OCI-LY3 (cell line): ENCODE measurements at regions not wholly inside any gene's neighbourhood (a gene's known extent, or its start where the extent isn't known, plus 50 kb on each side); places are given as distances from the start of the nearest gene placed in this dataset.
A peak's percentile ranks its signal among the peaks of the same experiment; 100 is the strongest.

ENCODE experiments used
- H2AFZ ChIP-seq: fragments of 200-600, 300-600 bp; shearing (Covaris generic); 2 replicates; pipeline ENCODE4 v1.6.0; 2014; ENCODE audit warnings: antibody characterized with exemption, low read depth, low read length
- H3K27ac ChIP-seq: fragments of 200-600, 300-600 bp; sonication (generic); 2 replicates; pipeline ENCODE4 v1.5.1; 2014; ENCODE audit warnings: mild to moderate bottlenecking, low read length, moderate library complexity, mixed read lengths
- H3K27me3 ChIP-seq: fragments of 200-600, 300-600 bp; sonication (generic); 2 replicates; pipeline ENCODE4 v1.6.1; 2014; ENCODE audit warnings: low read depth, low read length, mixed read lengths
- H3K36me3 ChIP-seq: fragments of 200-600, 300-600 bp; sonication (generic); replicated peaks from 2 replicates; pipeline ENCODE3; 2014; ENCODE audit warnings: low read depth, low read length, mixed read lengths
- H3K4me1 ChIP-seq: fragments of 300-600, 200-600 bp; sonication (generic); 2 replicates; pipeline ENCODE4 v1.6.1; 2014; ENCODE audit warnings: low read length, mixed read lengths
- H3K4me2 ChIP-seq: fragments of 200-600, 300-600 bp; sonication (generic); 2 replicates; pipeline ENCODE4 v1.6.1; 2014; ENCODE audit warnings: low read length, mixed read lengths
- H3K4me3 ChIP-seq: fragments of 300-600, 200-600 bp; sonication (generic); 2 replicates; pipeline ENCODE4 v1.5.1; 2014; ENCODE audit warnings: antibody characterized with exemption, mild to moderate bottlenecking, low read length, moderate library complexity
- H3K79me2 ChIP-seq: fragments of 300-600, 200-600 bp; shearing (Covaris generic); 2 replicates; pipeline ENCODE4 v1.6.1; 2014; ENCODE audit warnings: mild to moderate bottlenecking, low read length, mixed read lengths
- H3K9ac ChIP-seq: fragments of 300-600, 200-600 bp; shearing (Covaris generic); 2 replicates; pipeline ENCODE4 v1.6.0; 2014; ENCODE audit warnings: mild to moderate bottlenecking, low read length, moderate library complexity
- H3K9me3 ChIP-seq: fragments of 200-600, 300-600 bp; shearing (Covaris generic); 2 replicates; pipeline ENCODE4 v1.6.1; 2014; ENCODE audit warnings: low read length, mixed read lengths; ENCODE audit not compliant: insufficient read depth
- H4K20me1 ChIP-seq: fragments of 200-600, 300-600 bp; sonication (generic); 2 replicates; pipeline ENCODE4 v1.6.1; 2016; ENCODE audit warnings: low read length, mixed read lengths; ENCODE audit not compliant: insufficient read depth
- EZH2phosphoT487 ChIP-seq: fragments of 200-600 bp; shearing (Covaris generic); IDR thresholded peaks from 2 replicates; pipeline ENCODE4 v1.6.1; 2018; ENCODE audit warnings: antibody characterized with exemption, mixed run types, low read depth
- TF ChIP-seq, protein P1 (sequence below): fragments of 200-600, 300-600 bp; sonication (generic); IDR thresholded peaks from 2 replicates; pipeline ENCODE4 v1.5.1; 2014; ENCODE audit warnings: antibody characterized with exemption, low read length, low read depth

- peaks cover 12% of the 10 kb centered on the region; the same call in 1 of the 2 replicates for H3K27me3 ChIP-seq
- no peak overlapping the region for H2AFZ ChIP-seq
- no peak overlapping the region for H3K9ac ChIP-seq
- H3K36me3 ChIP-seq: no peaks in the 10 kb centered on the region
- no peak overlapping the region for H3K4me3 ChIP-seq
- H3K27ac ChIP-seq: no peak overlapping the region
- H4K20me1 ChIP-seq: no peaks in the 10 kb centered on the region
- no peak overlapping the region for H3K4me2 ChIP-seq
- H3K4me1 ChIP-seq: peaks cover 29% of the 10 kb centered on the region
- TF ChIP-seq, protein P1, sequence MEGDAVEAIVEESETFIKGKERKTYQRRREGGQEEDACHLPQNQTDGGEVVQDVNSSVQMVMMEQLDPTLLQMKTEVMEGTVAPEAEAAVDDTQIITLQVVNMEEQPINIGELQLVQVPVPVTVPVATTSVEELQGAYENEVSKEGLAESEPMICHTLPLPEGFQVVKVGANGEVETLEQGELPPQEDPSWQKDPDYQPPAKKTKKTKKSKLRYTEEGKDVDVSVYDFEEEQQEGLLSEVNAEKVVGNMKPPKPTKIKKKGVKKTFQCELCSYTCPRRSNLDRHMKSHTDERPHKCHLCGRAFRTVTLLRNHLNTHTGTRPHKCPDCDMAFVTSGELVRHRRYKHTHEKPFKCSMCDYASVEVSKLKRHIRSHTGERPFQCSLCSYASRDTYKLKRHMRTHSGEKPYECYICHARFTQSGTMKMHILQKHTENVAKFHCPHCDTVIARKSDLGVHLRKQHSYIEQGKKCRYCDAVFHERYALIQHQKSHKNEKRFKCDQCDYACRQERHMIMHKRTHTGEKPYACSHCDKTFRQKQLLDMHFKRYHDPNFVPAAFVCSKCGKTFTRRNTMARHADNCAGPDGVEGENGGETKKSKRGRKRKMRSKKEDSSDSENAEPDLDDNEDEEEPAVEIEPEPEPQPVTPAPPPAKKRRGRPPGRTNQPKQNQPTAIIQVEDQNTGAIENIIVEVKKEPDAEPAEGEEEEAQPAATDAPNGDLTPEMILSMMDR: no peak
- TF ChIP-seq EZH2phosphoT487: no peak
- H3K9me3 ChIP-seq: no peaks in the 10 kb centered on the region
- no peaks in the 10 kb centered on the region for H3K79me2 ChIP-seq
Measured at GRCh38 chr3:72490688-72491435, 357.4 kb downstream of the SHQ1 start.

- H3K9ac ChIP-seq: no peak overlapping the region
- no peak overlapping the region for H3K4me3 ChIP-seq
- H2AFZ ChIP-seq: no peak overlapping the region
- no peak for TF ChIP-seq EZH2phosphoT487
- TF ChIP-seq, protein P1: no peak
- no peak overlapping the region for H3K4me2 ChIP-seq
- peaks cover 22% of the 10 kb centered on the region for H3K4me1 ChIP-seq
- no peaks in the 10 kb centered on the region for H3K36me3 ChIP-seq
- no peaks in the 10 kb centered on the region for H3K79me2 ChIP-seq
- H3K27ac ChIP-seq: no peak overlapping the region
- H3K27me3 ChIP-seq: peaks cover 12% of the 10 kb centered on the region; the same call in 1 of the 2 replicates
- no peaks in the 10 kb centered on the region for H3K9me3 ChIP-seq
- no peaks in the 10 kb centered on the region for H4K20me1 ChIP-seq
Measured at GRCh38 chr3:72489901-72490300, 358.3 kb downstream of the SHQ1 start.

GRCh38 chr3:72488738-72489035, 359.6 kb downstream of the SHQ1 start:
- TF ChIP-seq, protein P1: no peak
- no peak for TF ChIP-seq EZH2phosphoT487
- Histone ChIP-seq H3K9me3 (no peaks in the 10 kb centered on the region), H3K4me3 (no peak overlapping the region), H3K4me1 (peaks cover 22% of the 10 kb centered on the region), H3K36me3 (no peaks in the 10 kb centered on the region), H4K20me1 (no peaks in the 10 kb centered on the region), H3K27ac (no peak overlapping the region), H2AFZ (no peak overlapping the region), H3K4me2 (peak overlapping the region; percentile 36; the same call in 1 of the 2 replicates), H3K9ac (no peak overlapping the region), H3K27me3 (peaks cover 6% of the 10 kb centered on the region; the same call in 1 of the 2 replicates), H3K79me2 (no peaks in the 10 kb centered on the region)

DNA sequence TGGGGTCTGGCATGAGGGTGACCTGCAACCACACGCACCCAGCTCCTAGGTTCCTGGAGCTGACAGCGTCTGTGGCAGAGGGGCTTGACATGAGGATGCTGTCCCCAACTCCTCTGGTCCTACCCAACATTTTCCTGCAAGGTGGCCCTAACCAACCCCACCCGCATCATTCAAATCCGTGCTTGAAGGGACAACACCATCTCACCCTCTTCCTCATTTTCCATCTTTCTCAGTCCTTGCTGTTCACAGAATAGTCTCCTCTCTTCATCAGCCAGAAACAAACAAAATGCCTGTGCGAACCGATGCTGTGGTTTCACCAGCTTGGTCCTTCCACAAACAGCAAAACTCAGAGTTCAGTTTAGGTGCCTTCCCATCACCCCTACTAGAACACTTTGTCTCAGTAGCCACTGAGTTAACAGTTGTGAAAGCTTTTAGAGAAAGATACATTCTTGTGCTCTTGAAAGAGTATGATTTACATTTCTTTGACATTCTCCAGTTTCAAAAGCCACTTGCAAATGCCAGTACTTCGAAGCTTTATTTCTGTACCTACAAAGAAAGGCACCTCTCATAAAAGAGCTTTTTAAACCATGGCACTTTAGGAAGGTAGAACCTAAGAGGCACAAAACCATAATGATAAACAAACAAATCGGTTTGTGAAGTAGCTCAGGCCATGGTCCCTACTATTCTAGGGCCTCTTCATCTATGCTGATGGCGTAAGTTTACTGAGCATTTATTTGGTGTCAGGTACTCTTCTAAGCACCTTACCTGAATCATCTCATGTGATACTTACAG, 360.1 kb downstream of the SHQ1 start:
- Histone ChIP-seq H3K4me1 (peaks cover 27% of the 10 kb centered on the region), H3K4me3 (no peak overlapping the region), H4K20me1 (no peaks in the 10 kb centered on the region), H2AFZ (no peak overlapping the region), H3K9ac (no peak overlapping the region), H3K36me3 (no peaks in the 10 kb centered on the region), H3K27me3 (peaks cover 6% of the 10 kb centered on the region; the same call in 1 of the 2 replicates), H3K9me3 (no peaks in the 10 kb centered on the region), H3K4me2 (peak overlapping the region; percentile 36), H3K79me2 (no peaks in the 10 kb centered on the region), H3K27ac (no peak overlapping the region)
- TF ChIP-seq, protein P1: no peak
- no peak for TF ChIP-seq EZH2phosphoT487
